ENCODE measurements at regions not wholly inside any gene's neighbourhood (a gene's known extent, or its start where the extent isn't known, plus 50 kb on each side); places are given as distances from the start of the nearest gene placed in this dataset.

GRCh38 chr4:125538670-125539069 is 223.9 kb downstream of the FAT4 start:
- DNase-seq (no peak), ATAC-seq (ENCODE audit: insufficient read depth, low read depth) (no peak)
- Histone ChIP-seq H3K27ac (ENCODE audit: low read length) (no peak overlapping the region), H2AFZ (ENCODE audit: low read depth, low read length) (no peak overlapping the region), H4K20me1 (ENCODE audit: insufficient read depth, low read length) (no peaks in the 10 kb centered on the region), H3K4me2 (ENCODE audit: insufficient read depth, low read length) (no peak overlapping the region), H3K36me3 (ENCODE audit: insufficient read depth, low read length) (no peaks in the 10 kb centered on the region), H3K9ac (ENCODE audit: low read depth, low read length) (no peak overlapping the region), H3K79me2 (ENCODE audit: insufficient read depth, low read length) (no peaks in the 10 kb centered on the region), H3K4me3 (ENCODE audit: low read depth in 1 of 2, low read length in 2 of 2) (no peak overlapping the region), H3K27me3 (ENCODE audit: insufficient read depth, low read length, poor library complexity) (no peaks in the 10 kb centered on the region), H3K4me1 (ENCODE audit: insufficient read depth, low read length) (no peaks in the 10 kb centered on the region), H3K9me3 (ENCODE audit: insufficient read depth, low read length, severe bottlenecking) (no peaks in the 10 kb centered on the region)
- no peak for TF ChIP-seq EZH2 (IDR thresholded peaks at IDR 0.05; ENCODE audit: borderline replicate concordance, low read depth, low read length, severe bottlenecking)
- TF ChIP-seq, protein P1, sequence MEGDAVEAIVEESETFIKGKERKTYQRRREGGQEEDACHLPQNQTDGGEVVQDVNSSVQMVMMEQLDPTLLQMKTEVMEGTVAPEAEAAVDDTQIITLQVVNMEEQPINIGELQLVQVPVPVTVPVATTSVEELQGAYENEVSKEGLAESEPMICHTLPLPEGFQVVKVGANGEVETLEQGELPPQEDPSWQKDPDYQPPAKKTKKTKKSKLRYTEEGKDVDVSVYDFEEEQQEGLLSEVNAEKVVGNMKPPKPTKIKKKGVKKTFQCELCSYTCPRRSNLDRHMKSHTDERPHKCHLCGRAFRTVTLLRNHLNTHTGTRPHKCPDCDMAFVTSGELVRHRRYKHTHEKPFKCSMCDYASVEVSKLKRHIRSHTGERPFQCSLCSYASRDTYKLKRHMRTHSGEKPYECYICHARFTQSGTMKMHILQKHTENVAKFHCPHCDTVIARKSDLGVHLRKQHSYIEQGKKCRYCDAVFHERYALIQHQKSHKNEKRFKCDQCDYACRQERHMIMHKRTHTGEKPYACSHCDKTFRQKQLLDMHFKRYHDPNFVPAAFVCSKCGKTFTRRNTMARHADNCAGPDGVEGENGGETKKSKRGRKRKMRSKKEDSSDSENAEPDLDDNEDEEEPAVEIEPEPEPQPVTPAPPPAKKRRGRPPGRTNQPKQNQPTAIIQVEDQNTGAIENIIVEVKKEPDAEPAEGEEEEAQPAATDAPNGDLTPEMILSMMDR (IDR thresholded peaks at IDR 0.05; ENCODE audit: borderline replicate concordance, extremely low read depth, low read length, poor library complexity, severe bottlenecking): no peak

- Histone ChIP-seq H3K27ac (ENCODE audit: low read length) (no peak overlapping the region), H3K36me3 (ENCODE audit: insufficient read depth, low read length) (no peaks in the 10 kb centered on the region), H3K9me3 (ENCODE audit: insufficient read depth, low read length, severe bottlenecking) (no peaks in the 10 kb centered on the region), H3K4me1 (ENCODE audit: insufficient read depth, low read length) (no peaks in the 10 kb centered on the region), H3K4me3 (ENCODE audit: low read depth in 1 of 2, low read length in 2 of 2) (no peak overlapping the region), H2AFZ (ENCODE audit: low read depth, low read length) (no peak overlapping the region), H3K79me2 (ENCODE audit: insufficient read depth, low read length) (no peaks in the 10 kb centered on the region), H3K9ac (ENCODE audit: low read depth, low read length) (no peak overlapping the region), H4K20me1 (ENCODE audit: insufficient read depth, low read length) (no peaks in the 10 kb centered on the region), H3K27me3 (ENCODE audit: insufficient read depth, low read length, poor library complexity) (no peaks in the 10 kb centered on the region), H3K4me2 (ENCODE audit: insufficient read depth, low read length) (no peak overlapping the region)
- ATAC-seq (ENCODE audit: insufficient read depth, low read depth) (no peak), DNase-seq (no peak)
- TF ChIP-seq, protein P1 (IDR thresholded peaks at IDR 0.05; ENCODE audit: borderline replicate concordance, extremely low read depth, low read length, poor library complexity, severe bottlenecking): no peak
- no peak for TF ChIP-seq EZH2 (IDR thresholded peaks at IDR 0.05; ENCODE audit: borderline replicate concordance, low read depth, low read length, severe bottlenecking)
Measured at GRCh38 chr4:125539691-125540090, 224.9 kb downstream of the FAT4 start.

DNA sequence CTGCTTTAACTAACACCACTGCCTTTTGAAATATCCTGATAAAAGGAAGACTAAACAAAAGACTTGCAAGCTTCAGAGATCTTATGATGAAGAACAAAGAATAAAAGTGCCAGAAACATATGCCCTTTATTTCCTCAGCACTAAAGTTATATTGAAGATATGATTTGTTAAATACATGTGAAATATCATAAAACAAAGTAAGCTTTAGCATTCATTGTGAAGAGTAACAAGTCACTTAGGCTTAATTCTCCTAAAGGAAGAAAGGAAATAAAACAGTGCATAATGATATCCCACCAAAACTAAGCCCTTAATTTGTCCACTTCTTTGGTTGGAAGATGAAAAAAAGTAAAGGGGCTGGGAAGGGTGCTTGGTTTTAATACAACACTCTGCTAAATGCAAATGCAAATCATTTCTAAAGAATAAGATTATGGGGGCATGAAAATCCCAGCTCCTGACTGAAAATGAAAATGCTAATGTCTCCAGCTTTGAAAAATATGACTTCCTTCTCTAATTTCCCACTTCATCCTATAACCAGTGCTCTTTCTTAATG is 227.2 kb downstream of the FAT4 start:
- DNase-seq (no peak), ATAC-seq (ENCODE audit: insufficient read depth, low read depth) (no peak)
- H2AFZ ChIP-seq (ENCODE audit: low read depth, low read length): no peak overlapping the region
- peaks cover 5% of the 10 kb centered on the region for H3K9me3 ChIP-seq (ENCODE audit: insufficient read depth, low read length, severe bottlenecking)
- TF ChIP-seq, protein P1 (IDR thresholded peaks at IDR 0.05; ENCODE audit: borderline replicate concordance, extremely low read depth, low read length, poor library complexity, severe bottlenecking): no peak
- no peak for TF ChIP-seq EZH2 (IDR thresholded peaks at IDR 0.05; ENCODE audit: borderline replicate concordance, low read depth, low read length, severe bottlenecking)
- H3K4me2 ChIP-seq (ENCODE audit: insufficient read depth, low read length): no peak overlapping the region
- H3K27ac ChIP-seq (ENCODE audit: low read length): no peak overlapping the region
- no peaks in the 10 kb centered on the region for H3K36me3 ChIP-seq (ENCODE audit: insufficient read depth, low read length)
- H3K9ac ChIP-seq (ENCODE audit: low read depth, low read length): no peak overlapping the region
- H3K4me3 ChIP-seq (ENCODE audit: low read depth in 1 of 2, low read length in 2 of 2): no peak overlapping the region
- H3K79me2 ChIP-seq (ENCODE audit: insufficient read depth, low read length): no peaks in the 10 kb centered on the region
- H3K4me1 ChIP-seq (ENCODE audit: insufficient read depth, low read length): no peaks in the 10 kb centered on the region
- H4K20me1 ChIP-seq (ENCODE audit: insufficient read depth, low read length): no peaks in the 10 kb centered on the region
- H3K27me3 ChIP-seq (ENCODE audit: insufficient read depth, low read length, poor library complexity): no peaks in the 10 kb centered on the region

- peaks cover 5% of the 10 kb centered on the region for H3K9me3 ChIP-seq (ENCODE audit: insufficient read depth, low read length, severe bottlenecking)
- DNase-seq: no peak
- H3K79me2 ChIP-seq (ENCODE audit: insufficient read depth, low read length): no peaks in the 10 kb centered on the region
- H3K4me1 ChIP-seq (ENCODE audit: insufficient read depth, low read length): no peaks in the 10 kb centered on the region
- no peak overlapping the region for H3K4me2 ChIP-seq (ENCODE audit: insufficient read depth, low read length)
- H2AFZ ChIP-seq (ENCODE audit: low read depth, low read length): no peak overlapping the region
- no peak overlapping the region for H3K27ac ChIP-seq (ENCODE audit: low read length)
- no peaks in the 10 kb centered on the region for H4K20me1 ChIP-seq (ENCODE audit: insufficient read depth, low read length)
- H3K36me3 ChIP-seq (ENCODE audit: insufficient read depth, low read length): no peaks in the 10 kb centered on the region
- H3K27me3 ChIP-seq (ENCODE audit: insufficient read depth, low read length, poor library complexity): no peaks in the 10 kb centered on the region
- no peak for ATAC-seq (ENCODE audit: insufficient read depth, low read depth)
- TF ChIP-seq, protein P1 (IDR thresholded peaks at IDR 0.05; ENCODE audit: borderline replicate concordance, extremely low read depth, low read length, poor library complexity, severe bottlenecking): no peak
- TF ChIP-seq EZH2 (IDR thresholded peaks at IDR 0.05; ENCODE audit: borderline replicate concordance, low read depth, low read length, severe bottlenecking): no peak
- no peak overlapping the region for H3K9ac ChIP-seq (ENCODE audit: low read depth, low read length)
- H3K4me3 ChIP-seq (ENCODE audit: low read depth in 1 of 2, low read length in 2 of 2): no peak overlapping the region
Measured at GRCh38 chr4:125546272-125546671, 231.5 kb downstream of the FAT4 start.
